ENCODE measurements at regions not wholly inside any gene's neighbourhood (a gene's known extent, or its start where the extent isn't known, plus 50 kb on each side); places are given as distances from the start of the nearest gene placed in this dataset.

DNA sequence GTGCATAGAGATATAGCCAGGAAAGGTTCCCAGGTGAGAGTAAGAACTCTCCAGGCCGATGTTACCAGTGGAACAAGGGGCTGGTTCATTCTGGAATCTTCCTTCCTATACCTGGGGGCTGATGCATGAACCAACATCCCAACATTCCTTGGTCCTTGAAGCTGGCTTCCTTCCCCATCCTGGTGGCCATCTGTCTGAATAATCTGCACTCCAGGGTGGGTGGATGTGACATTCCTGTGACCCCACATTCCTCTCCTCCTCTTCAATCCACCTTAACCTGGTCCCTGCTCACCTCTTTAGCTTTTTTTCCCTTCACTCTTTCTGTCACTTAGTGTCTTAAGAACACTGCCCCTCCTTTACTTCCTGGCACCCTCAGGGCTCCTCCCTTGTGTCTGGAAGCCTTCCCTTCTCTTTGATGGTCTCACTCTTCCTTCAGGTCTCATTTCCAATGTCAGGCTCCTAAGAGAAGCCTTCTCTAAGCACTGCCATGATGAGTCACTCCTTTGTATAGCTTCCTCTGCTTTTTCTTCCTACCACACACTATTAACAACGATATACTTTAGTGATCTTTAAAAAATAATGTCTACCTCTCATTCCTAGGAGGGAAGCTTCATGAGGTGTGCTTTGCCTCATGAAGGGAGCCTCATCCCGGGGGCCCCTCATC is 80.3 kb downstream of the BOD1 start:
- Mint-ChIP-seq H3K9me3 (no peaks in the 10 kb centered on the region), H3K4me1 (ENCODE audit: low read depth) (no peaks in the 10 kb centered on the region), H3K27ac (no peak overlapping the region), H3K4me3 (no peak overlapping the region), H3K27me3 (ENCODE audit: low read depth) (peaks cover 11% of the 10 kb centered on the region), H3K36me3 (ENCODE audit: insufficient read depth in 2 of 2) (no peaks in the 10 kb centered on the region)
- ATAC-seq (replicated peaks in 1 of 2) (no peak), DNase-seq (no peak)

DNA sequence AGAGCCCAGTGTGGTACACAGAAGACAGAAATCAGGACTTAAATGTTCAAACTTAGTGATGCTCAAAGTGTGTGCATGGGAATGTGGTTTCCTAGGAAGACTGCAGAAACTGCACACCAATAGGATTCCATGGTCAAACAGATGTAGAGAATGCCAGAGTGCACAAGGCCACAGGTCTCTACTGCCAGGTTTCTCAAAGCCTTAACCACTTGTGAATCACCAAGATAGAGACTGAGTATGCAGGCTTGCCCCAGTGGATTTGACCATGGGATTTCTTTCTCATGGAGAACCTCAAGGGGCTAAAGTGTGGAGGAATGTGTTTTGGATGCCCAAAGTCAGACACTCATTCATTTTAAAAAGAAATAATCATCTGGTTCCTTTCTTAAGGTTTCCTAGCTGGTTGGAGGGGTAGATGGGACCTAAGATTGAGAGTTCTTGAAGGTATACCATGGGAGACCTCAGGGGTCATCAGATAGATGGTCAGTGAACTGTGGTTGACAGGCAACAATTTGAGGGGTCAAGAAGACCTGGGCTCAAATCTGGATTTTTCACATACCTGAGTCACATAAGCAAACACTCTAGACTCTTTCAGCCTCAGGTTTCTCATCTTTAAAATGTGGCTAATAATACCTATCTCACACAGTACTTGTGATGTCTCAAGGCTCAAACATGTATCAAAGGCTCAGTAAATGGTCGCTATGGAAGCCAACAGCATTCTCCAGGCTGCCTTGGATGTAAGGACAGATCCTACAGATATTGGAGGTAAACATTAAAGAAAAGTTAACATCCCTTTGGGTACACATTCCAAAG is 81.1 kb downstream of the BOD1 start:
- ATAC-seq (replicated peaks in 1 of 2): no peak
- Mint-ChIP-seq H3K27me3 (ENCODE audit: low read depth) (peaks cover 11% of the 10 kb centered on the region), H3K4me1 (ENCODE audit: low read depth) (no peaks in the 10 kb centered on the region), H3K4me3 (no peak overlapping the region), H3K27ac (no peak overlapping the region), H3K36me3 (ENCODE audit: insufficient read depth in 2 of 2) (no peaks in the 10 kb centered on the region), H3K9me3 (no peaks in the 10 kb centered on the region)
- DNase-seq: no peak

DNA sequence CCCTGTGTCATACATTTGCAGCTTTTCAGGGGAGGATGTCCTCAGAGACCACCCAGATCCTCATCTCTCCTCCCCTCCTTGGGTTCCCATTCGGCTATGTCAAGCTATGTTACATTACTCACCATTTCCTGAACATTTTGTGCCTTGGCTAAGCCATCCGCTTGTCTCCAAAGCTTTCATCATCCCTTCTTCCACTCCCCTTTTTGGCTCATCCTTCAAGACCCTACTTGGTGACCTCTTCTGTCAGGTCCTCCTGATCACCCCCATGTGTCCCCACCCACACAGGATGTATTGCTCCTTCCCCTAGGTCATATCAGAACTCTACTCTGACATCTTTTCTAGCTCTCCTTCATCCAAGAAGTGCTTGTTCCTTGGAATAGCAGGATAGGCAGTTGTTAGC is 81.8 kb downstream of the BOD1 start:
- Mint-ChIP-seq H3K27ac (no peak overlapping the region), H3K27me3 (ENCODE audit: low read depth) (peaks cover 11% of the 10 kb centered on the region), H3K9me3 (no peaks in the 10 kb centered on the region), H3K36me3 (ENCODE audit: insufficient read depth in 2 of 2) (no peaks in the 10 kb centered on the region), H3K4me1 (ENCODE audit: low read depth) (no peaks in the 10 kb centered on the region), H3K4me3 (no peak overlapping the region)
- DNase-seq (no peak), ATAC-seq (replicated peaks in 1 of 2) (no peak)

DNA sequence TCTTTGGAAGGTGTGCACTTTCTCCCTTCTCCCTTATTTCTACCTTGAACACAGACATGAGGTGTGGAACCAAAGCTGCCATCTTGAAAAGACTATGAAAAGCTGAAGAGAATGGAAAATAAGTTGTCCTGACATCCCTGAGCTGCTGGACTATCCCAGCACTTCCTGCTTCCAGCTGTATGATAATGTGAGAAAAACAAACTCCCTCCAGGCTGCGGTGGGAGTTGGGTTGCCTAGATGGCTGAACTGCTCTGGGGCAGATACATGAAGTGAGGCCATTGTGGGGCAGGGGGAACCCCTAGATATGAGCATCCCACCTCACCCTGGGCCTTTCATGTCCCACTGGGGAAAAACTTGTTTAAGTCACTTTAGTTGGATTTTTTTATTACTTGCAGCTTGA is 82.4 kb downstream of the BOD1 start:
- no peaks in the 10 kb centered on the region for H3K4me1 Mint-ChIP-seq (ENCODE audit: low read depth)
- peaks cover 11% of the 10 kb centered on the region for H3K27me3 Mint-ChIP-seq (ENCODE audit: low read depth)
- no peaks in the 10 kb centered on the region for H3K9me3 Mint-ChIP-seq
- no peak overlapping the region for H3K27ac Mint-ChIP-seq
- DNase-seq (no peak), ATAC-seq (replicated peaks in 1 of 2) (no peak)
- no peaks in the 10 kb centered on the region for H3K36me3 Mint-ChIP-seq (ENCODE audit: insufficient read depth in 2 of 2)
- H3K4me3 Mint-ChIP-seq: no peak overlapping the region

DNA sequence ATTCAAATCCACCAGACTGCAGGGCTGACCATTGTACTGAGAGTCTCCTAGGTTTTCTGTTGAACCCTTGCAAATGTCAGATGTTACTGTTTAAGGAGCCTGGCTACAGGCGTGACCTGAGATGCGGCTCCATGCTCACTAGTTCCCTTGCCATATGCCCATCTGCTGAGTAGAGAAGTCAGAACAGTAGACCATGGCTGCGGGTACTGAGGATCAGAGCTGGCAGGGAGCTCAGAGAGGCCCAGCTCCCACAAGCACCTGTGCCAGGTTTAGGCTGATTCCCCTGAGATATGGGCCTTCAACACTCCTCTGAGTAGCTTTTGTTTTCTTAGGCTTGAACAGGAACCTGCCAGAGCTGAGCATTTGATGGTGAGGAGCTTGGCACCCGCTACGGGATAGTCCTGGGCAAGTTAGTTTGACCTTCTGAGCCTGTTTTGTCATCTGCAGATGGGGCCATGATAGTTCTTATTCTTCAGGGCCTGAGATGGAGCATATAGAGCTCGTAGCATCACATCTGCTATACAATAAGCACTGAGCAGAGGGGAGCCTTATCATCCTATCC is 83.7 kb downstream of the BOD1 start:
- Mint-ChIP-seq H3K27ac (no peak overlapping the region), H3K36me3 (ENCODE audit: insufficient read depth in 2 of 2) (no peaks in the 10 kb centered on the region), H3K4me1 (ENCODE audit: low read depth) (no peaks in the 10 kb centered on the region), H3K27me3 (ENCODE audit: low read depth) (peaks cover 6% of the 10 kb centered on the region), H3K9me3 (no peaks in the 10 kb centered on the region), H3K4me3 (no peak overlapping the region)
- DNase-seq (no peak), ATAC-seq (replicated peaks in 1 of 2) (no peak)

DNA sequence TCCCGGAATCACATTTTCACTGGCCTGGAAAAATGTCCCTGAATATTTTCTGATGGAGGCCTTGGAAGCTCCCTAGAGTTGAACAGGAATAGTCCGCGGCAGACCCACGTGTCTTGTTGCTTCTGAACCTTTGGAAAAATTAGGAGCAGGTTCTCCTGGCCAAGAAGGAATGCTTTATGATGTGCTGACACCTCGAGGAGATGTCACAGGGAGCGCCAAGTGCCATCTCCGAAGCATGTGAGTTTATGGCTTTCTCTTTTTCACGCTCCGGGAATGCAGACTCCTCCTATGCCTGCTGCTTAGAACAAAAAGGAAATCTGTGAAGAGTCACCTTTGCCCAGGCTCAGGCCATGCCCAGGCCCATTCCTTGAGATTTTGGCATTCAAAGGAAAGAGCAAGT is 84.6 kb downstream of the BOD1 start:
- no peak overlapping the region for H3K4me3 Mint-ChIP-seq

DNA sequence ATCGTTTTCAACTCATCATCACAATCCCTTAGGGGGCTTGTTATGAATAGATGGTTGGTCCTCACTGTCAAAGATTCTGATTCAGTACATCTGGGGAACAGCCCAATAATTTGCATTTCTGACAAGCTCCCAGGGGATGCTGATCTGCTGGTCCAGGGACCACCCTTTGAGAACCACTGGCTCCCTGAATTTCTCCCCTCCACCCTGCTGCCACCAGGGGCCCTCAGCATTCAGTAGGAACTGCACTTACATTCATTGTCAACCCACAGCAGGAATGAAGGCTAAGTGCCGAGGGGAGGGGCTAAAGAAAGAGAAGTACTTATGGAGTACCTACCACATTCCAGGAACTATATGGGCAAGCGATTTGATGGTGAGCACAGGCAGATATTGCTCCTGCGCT is 85.9 kb downstream of the BOD1 start:
- no peak for ATAC-seq (replicated peaks in 1 of 2)
- no peaks in the 10 kb centered on the region for H3K9me3 Mint-ChIP-seq
- no peaks in the 10 kb centered on the region for H3K4me1 Mint-ChIP-seq (ENCODE audit: low read depth)
- H3K4me3 Mint-ChIP-seq: no peak overlapping the region
- H3K27ac Mint-ChIP-seq: no peak overlapping the region
- DNase-seq: no peak
- peaks cover 6% of the 10 kb centered on the region for H3K27me3 Mint-ChIP-seq (ENCODE audit: low read depth)
- H3K36me3 Mint-ChIP-seq (ENCODE audit: insufficient read depth in 2 of 2): no peaks in the 10 kb centered on the region

More for the DNA sequence above, 84.6 kb downstream of the BOD1 start:
- DNase-seq (no peak), ATAC-seq (replicated peaks in 1 of 2) (no peak)
- H3K36me3 Mint-ChIP-seq (ENCODE audit: insufficient read depth in 2 of 2): no peaks in the 10 kb centered on the region
- peaks cover 6% of the 10 kb centered on the region for H3K27me3 Mint-ChIP-seq (ENCODE audit: low read depth)
- no peaks in the 10 kb centered on the region for H3K4me1 Mint-ChIP-seq (ENCODE audit: low read depth)
- H3K9me3 Mint-ChIP-seq: no peaks in the 10 kb centered on the region
- no peak overlapping the region for H3K27ac Mint-ChIP-seq

DNA sequence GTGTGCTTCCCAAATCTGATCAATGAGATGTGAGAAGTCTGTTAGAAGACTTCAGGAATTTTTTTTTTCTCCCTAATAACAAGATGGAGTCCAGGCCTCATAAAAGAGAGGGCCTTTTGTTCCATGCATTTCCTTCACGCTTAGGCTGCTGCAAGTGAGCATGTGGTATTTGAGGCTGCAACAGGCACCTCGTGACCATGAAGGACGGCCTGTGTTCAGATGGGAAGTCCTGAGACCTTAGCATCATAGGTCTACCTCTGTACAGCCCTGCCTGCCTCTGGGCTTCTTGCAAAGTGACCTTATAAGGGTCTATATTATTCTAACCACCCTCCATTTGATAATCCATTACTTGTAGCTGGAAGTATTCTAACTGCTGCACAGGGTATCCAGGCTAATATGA is 86.6 kb downstream of the BOD1 start:
- ATAC-seq (replicated peaks in 1 of 2) (no peak), DNase-seq (no peak)
- Mint-ChIP-seq H3K4me3 (no peak overlapping the region), H3K27me3 (ENCODE audit: low read depth) (peaks cover 4% of the 10 kb centered on the region), H3K9me3 (no peaks in the 10 kb centered on the region), H3K27ac (no peak overlapping the region), H3K36me3 (ENCODE audit: insufficient read depth in 2 of 2) (no peaks in the 10 kb centered on the region), H3K4me1 (ENCODE audit: low read depth) (no peaks in the 10 kb centered on the region)

DNA sequence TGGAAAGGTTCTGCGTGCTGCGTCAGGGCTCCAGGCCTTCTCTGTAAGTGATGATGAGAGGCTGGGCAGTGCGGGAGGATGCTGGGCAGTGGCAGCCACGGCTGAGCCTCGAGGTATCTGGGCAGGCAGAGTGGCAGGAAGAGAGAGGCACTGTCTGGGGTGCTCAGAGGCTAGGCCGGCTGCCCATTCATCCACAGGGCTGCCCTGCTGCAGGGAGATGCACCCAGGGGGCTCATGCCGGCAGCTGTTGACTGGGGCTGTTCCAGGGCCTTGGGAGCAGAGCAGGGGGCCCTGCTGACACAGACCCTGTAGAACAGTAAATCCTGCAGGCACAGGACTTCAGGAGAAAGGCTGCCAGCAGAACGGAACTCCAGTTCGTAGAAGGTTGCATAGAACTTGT is 88.8 kb downstream of the BOD1 start:
- Mint-ChIP-seq H3K36me3 (ENCODE audit: insufficient read depth in 2 of 2) (no peaks in the 10 kb centered on the region), H3K4me3 (no peak overlapping the region), H3K27ac (no peak overlapping the region), H3K27me3 (ENCODE audit: low read depth) (no peaks in the 10 kb centered on the region), H3K9me3 (no peaks in the 10 kb centered on the region), H3K4me1 (ENCODE audit: low read depth) (no peaks in the 10 kb centered on the region)
- DNase-seq: no peak
- no peak for ATAC-seq (replicated peaks in 1 of 2)

DNA sequence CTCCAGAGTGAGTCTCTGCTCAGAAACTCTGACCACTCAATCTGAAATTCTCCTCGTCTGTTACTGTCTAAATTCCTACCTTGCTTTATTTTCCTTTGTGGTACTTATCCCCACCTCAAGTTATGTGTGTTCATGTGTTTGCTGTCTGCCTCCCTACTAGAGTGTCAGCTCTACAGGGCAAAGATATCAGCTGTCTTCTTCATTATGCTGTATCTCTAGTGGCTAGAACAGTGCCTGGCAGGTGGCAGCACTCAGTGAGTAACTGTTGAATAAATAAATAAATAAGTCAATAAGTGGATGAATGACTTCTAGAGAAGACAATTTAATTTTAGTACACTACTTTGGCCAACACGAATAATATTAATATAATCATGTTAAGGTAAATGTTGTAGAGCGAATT is 92.3 kb downstream of the BOD1 start:
- Mint-ChIP-seq H3K27ac (no peak overlapping the region), H3K27me3 (ENCODE audit: low read depth) (peaks cover 9% of the 10 kb centered on the region), H3K9me3 (peaks cover 0 to 4% of the 10 kb centered on the region in 2 donors), H3K4me3 (no peak overlapping the region), H3K36me3 (ENCODE audit: insufficient read depth in 2 of 2) (peaks cover 0 to 4% of the 10 kb centered on the region in 2 donors), H3K4me1 (ENCODE audit: low read depth) (no peaks in the 10 kb centered on the region)
- no peak for ATAC-seq (replicated peaks in 1 of 2)
- DNase-seq: no peak

DNA sequence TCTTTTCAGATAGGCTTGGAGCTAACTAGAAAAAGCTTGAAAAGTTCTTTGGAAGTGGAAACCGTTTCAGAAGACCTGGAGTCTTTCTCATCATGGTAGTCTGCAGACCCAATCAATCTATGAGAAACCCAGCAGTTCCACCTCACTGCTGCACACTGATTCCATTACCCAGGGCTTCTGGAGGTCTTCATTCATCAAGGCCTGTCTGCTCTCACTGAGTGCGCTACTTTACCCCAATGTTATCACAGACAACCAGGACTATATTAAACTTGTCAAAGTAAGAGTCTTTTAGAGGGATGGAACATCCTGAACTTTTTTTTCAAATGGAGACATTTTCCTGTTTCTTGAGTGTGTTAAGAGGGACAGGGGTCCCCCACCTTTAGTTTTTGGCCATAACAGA is 93.1 kb downstream of the BOD1 start:
- Mint-ChIP-seq H3K4me1 (ENCODE audit: low read depth) (no peaks in the 10 kb centered on the region), H3K27ac (no peak overlapping the region), H3K36me3 (ENCODE audit: insufficient read depth in 2 of 2) (peaks cover 0 to 4% of the 10 kb centered on the region in 2 donors), H3K27me3 (ENCODE audit: low read depth) (peaks cover 12% of the 10 kb centered on the region), H3K4me3 (no peak overlapping the region), H3K9me3 (peaks cover 0 to 4% of the 10 kb centered on the region in 2 donors)
- ATAC-seq (replicated peaks in 1 of 2) (no peak), DNase-seq (no peak)

DNA sequence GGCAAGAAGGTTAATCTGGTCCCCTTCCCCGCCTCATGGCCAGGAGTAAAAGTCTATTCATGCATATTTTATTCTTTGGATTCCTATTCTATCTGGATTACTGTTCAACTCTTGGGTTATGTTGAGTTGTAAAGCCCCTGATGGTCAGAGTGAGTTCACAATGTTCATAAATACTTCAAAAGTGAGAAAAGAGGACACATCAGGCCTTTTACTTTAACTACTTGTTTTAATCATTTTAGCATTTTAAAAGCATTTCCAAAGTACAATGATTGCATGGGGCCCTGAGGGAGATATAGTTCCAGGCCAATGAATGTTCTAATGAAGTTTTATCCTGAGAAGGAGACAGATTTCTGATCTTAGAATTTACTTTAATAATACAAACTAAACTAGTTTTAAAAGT is 93.9 kb downstream of the BOD1 start:
- DNase-seq (no peak), ATAC-seq (replicated peaks in 1 of 2) (no peak)
- H3K9me3 Mint-ChIP-seq: peaks cover 0 to 6% of the 10 kb centered on the region in 2 donors
- no peak overlapping the region for H3K27ac Mint-ChIP-seq
- H3K27me3 Mint-ChIP-seq (ENCODE audit: low read depth): peaks cover 17% of the 10 kb centered on the region
- no peak overlapping the region for H3K4me3 Mint-ChIP-seq
- peaks cover 0 to 4% of the 10 kb centered on the region in 2 donors for H3K36me3 Mint-ChIP-seq (ENCODE audit: insufficient read depth in 2 of 2)
- no peaks in the 10 kb centered on the region for H3K4me1 Mint-ChIP-seq (ENCODE audit: low read depth)

DNA sequence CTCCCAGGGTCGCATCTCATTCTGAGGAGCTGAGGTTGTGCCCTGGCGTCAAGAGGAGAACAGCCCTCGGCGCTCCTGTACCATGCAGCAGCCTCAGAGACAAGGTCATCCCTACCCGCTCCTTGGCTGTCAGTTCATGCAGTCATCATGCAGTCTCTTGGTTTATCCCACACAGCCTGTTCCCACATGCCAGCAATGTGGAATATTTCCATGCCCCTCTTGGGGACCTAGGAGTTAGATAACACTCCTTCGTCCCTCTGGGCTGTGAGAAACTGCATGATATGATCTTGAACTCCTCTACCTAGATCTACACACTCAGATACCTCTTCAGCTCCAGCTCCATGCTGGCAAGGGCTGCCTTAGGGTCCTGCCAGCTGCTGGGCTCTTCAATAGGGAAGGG is 97.6 kb downstream of the BOD1 start:
- H3K27me3 Mint-ChIP-seq (ENCODE audit: low read depth): peaks cover 17% of the 10 kb centered on the region
- no peak for ATAC-seq (replicated peaks in 1 of 2)
- no peaks in the 10 kb centered on the region for H3K4me1 Mint-ChIP-seq (ENCODE audit: low read depth)
- H3K27ac Mint-ChIP-seq: no peak overlapping the region
- H3K4me3 Mint-ChIP-seq: no peak overlapping the region
- DNase-seq: no peak
- peaks cover 0 to 4% of the 10 kb centered on the region in 2 donors for H3K36me3 Mint-ChIP-seq (ENCODE audit: insufficient read depth in 2 of 2)
- H3K9me3 Mint-ChIP-seq: peaks cover 0 to 6% of the 10 kb centered on the region in 2 donors
